NCI-H187 (cell line): ENCODE measurements at regions not wholly inside any gene's neighbourhood (a gene's known extent, or its start where the extent isn't known, plus 50 kb on each side); places are given as distances from the start of the nearest gene placed in this dataset.

Experiments used
- DNase-seq, 2 experiments: peaks; one replicate each; lab custom pipeline; 2025; lab: John Stamatoyannopoulos, UW

DNA sequence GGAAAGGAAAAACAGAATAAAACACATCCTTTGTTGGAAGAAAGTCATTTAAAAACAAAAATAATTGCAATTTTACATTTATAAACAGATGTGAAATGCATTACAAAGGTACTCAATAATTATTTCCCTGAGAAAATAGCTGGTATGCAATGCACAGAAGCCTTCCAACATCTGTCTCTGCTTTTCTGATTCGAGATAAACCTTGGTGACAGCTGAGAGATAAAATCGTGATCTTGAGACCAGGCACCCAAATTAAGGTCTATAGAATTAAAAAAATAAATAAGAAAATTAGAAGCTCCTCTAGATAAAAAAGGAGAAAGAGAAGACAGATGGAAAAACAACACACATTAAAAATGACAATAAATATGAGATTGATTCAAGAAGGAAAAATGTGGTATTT lies 544.0 kb downstream of the SPRY1 start:
- no peak for DNase-seq

DNA sequence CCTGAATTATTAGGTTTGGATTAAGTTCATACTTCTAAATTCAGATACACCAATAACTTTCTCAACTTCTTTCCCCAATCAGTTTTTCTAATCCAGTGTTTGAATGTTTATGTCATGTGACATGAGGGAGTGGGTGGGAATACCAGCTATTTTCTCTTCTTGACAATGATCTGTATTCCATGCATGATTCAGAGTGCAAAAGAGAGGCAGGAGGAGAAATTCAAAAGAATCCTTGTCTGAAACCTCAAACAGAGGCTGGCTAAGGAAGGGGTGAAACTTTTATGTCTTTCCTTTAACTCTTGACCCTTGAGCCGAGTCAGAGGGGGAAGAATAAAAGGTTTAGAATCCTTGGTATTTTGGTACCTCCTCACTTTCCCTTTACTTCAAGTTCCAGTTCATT lies 544.7 kb downstream of the SPRY1 start:
- no peak for DNase-seq

GRCh38 chr4:123943976-123944375 lies 547.4 kb downstream of the SPRY1 start:
- DNase-seq = no peak

- DNase-seq = no peak
These were observed 548.7 kb downstream of the SPRY1 start for GRCh38 chr4:123945301-123945700.

GRCh38 chr4:123950530-123950929 lies 553.9 kb downstream of the SPRY1 start:
- DNase-seq = no peak

- no peak for DNase-seq
These were observed 556.1 kb downstream of the SPRY1 start for GRCh38 chr4:123952530-123953274.

DNA sequence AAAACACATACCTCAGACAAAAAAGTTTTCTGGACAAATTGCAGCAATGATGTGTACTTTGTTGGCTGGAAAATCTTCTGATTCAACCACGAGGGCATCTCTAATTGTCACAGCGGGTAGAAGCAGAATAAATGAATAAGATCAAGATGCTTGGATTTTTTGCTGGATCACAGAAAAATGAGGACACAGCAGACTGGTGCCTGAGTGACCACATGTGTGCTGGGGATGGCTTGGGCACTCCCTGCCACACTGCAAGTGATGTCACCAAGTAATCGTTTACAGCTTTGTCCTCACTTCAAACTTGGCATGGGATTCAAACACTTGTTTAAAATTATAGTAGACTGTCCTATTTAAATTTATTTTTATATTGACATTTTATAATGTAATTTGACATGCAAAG lies 557.0 kb downstream of the SPRY1 start:
- no peak for DNase-seq

DNA sequence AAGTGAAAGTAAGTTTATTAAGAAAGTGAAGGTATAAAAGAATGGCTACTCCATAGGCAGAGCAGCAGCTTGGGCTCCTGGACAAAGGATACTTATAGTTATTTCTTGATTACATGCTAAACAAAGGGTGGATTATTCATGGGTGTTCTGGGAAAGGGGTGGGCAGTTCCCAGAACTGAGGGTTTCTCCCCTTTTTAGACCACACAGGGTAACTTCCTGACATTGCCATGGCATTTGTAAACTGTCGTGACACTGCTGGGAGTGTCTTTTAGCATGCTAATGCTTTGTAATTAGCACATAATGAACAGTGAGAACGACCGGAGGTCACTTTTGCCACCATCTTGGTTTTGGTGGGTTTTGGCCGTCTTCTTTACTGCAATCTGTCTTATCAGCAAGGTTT lies 557.6 kb downstream of the SPRY1 start:
- DNase-seq = no peak

DNA sequence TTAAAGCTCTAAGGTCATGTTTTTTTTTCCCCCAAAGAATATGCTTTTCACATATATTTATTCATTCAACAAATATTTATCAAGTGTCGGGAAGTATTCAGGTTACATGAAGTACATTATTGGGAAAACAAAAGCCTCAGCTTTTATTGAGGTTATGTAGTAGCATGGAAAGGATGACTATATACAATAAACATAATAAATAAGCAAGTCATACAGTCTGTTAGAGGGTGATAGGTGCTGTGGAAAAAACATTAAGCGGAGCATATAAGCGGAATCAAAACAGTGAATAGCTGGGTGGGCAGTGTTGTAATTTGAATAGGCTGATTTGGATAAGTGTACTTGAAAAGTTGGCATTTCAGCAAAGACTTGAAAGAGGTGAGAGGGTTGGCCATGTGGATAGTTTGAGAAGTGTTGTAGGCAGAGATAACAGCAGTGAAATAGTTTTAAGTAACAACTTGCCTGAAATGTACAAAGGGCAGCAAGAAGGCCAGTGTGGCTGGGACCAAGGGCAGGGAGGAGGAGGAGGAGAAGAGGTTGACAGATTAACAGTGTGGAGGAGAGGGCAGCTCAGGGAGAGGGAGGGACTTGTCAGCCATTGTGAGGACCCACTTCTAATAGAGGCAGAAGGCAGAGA lies 558.7 kb downstream of the SPRY1 start:
- no peak for DNase-seq

GRCh38 chr4:123956204-123956603 lies 559.6 kb downstream of the SPRY1 start:
- DNase-seq = no peak

DNA sequence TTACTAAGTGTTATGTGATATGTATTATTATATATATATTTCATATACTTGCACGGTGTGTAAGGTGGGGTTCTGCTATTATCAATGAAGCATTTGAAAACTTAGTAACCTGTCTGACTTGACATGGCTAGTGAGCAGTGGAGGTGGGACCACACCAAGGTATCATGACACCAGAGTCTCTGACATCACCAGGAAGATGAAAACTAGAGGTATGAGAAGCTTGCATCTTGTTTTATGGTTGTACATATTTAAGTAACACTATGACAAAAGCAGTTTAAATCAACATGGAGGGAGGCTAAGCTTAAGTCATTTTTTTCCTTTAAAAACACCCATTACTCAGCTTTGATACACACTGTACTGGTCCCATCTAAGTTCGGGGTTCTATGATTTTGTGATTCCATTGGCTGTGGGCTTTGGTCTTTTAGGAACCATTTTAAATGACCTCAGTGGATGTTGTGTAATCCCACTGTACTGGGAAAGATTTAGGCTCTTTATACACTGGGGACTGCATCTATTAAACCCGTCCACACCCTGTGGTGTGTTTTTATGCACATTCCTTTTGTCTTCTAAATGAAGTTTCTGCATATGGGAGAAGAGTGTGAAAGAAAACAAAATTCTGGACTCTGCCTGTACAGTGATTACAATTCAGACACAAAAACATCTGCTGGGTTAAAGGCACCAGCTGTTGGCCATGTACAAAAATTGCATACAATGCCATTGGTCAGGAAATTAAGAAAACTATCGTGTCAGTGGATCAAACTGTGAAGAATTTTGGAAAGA lies 570.6 kb downstream of the SPRY1 start:
- no peak for DNase-seq

DNA sequence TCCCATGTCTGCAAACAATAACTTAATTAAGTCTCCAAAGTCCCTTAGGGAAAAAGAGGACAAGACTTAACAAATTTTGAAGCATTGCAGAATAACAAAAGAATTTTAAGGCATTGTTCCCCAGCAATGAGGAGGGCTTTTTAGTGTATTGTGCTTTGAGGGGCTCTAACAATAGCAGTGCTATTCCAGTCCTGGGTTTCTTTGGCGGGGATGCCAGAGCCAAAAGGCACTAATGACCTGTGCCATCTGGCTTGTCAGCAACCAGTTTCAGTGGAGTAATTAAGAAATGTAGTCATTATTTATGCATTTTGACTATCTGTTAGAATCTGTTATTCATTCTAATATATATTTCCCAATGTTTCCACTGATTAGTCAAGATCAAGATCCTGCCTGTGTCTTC lies 575.4 kb downstream of the SPRY1 start:
- DNase-seq = no peak

DNA sequence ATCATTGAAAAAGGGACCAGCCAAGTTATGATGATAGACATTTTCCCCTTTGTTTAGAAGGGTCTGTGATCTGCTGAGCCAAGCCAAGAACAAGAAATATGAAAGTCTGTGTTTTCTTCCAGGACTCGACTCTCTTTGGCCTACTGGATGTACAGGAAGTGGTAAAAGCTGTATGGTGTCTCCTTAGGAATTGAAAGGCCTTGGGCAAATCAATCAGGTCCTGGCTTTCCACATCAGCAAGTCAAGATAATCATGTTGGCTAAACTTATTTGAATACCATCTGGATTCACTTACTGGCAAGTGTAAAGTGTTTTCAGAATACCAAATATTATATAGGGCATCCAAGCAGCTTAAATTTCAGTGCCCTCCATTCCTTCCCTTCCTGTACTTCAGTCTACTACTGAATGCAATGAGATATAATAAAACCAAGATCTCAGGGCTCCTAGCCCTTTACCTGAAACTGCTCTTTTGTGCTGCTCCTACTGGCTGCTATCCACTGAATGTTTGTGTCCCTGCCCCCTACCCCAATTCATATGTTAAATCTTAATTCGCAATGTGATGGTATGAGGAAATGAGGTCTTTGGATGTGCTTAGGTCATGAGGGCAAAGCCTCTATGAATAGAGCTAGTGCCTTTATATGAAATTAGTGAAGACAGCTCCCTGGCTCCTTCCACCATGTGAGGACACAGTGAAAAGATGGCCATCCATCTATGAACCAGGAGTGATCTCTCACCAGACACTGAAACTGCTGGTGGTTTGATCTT lies 578.0 kb downstream of the SPRY1 start:
- no peak for DNase-seq

GRCh38 chr4:123976285-123976684 lies 579.7 kb downstream of the SPRY1 start:
- peak in 1 of 2 experiments; percentile 1 for DNase-seq

DNA sequence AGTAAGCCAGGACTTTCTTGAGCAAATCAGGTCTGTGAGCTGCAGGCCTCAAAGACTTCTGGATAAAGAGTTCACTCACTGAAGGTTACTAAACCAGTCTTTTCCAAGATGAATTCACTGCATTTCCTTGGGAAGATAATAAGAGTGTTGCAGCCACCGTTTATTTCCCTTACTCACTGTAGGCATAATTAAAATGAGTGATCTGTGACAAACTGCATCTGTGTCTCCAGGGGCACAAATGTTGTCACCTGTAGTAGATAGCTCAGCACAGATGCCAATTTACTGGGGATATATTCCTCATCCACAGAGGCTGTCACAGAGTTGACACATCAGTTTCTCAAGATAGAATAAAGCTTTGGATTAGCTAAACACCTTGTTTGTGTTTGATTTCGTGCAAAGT lies 580.2 kb downstream of the SPRY1 start:
- DNase-seq = no peak

GRCh38 chr4:123977641-123978081 lies 581.1 kb downstream of the SPRY1 start:
- DNase-seq = no peak

DNA sequence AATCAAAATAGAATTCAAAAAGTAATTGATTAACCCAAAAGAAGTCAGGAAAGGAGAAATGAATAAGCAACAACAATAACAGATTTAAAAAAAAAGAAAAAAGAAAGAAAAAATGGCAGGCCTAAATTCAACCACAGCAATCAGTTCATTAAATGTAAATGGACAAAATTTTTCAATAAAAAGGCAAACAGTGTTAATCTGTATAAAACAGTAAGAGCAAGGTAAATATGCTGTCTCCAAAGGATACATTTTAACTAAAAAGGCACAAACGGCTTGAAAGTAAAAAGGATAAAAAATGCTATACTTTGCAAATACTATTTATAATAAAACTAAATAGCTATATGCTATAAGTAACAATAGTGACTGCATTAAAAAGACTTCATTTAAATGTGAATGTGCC lies 582.0 kb downstream of the SPRY1 start:
- DNase-seq = no peak

- DNase-seq = no peak
These were observed 584.2 kb downstream of the SPRY1 start for GRCh38 chr4:123980736-123981300.

GRCh38 chr4:123984886-123985285 lies 588.3 kb downstream of the SPRY1 start:
- DNase-seq = no peak

GRCh38 chr4:123986268-123986798 lies 589.7 kb downstream of the SPRY1 start:
- DNase-seq = no peak

DNA sequence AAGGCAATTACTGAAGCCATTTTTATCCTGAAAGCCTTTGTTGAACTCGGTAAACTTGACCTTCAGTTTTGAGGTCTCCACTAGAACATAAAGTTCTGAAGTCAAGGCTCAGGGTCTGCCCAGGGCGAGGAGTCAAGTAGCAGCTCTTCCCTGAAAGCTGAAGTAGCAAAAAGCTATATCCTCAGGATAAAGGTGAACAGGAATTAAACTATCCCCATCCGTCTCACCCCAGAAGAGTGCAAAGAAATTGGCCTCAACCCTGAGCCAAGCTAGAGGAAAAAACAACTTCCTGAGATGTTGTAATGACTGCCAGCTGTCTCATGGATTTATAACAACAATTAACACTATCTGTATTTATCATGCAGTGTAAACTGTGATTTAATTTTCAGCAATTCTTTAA lies 590.8 kb downstream of the SPRY1 start:
- DNase-seq = no peak
